AG10803 (cell line): ENCODE measurements at regions not wholly inside any gene's neighbourhood (a gene's known extent, or its start where the extent isn't known, plus 50 kb on each side); places are given as distances from the start of the nearest gene placed in this dataset.

ENCODE experiments used
- DNase-seq: peaks from one replicate; pipeline ENCODE4 v3.0.0; 2010; ENCODE audit warnings: low read depth
- H3K4me3 ChIP-seq: 2 replicates; pipeline ENCODE4 v1.5.1; 2011; ENCODE audit warnings: mild to moderate bottlenecking, low read length, control low read depth
- CTCF ChIP-seq: conservative IDR thresholded peaks from 2 replicates; pipeline ENCODE4 v1.5.1; 2011; ENCODE audit warnings: mild to moderate bottlenecking, low read length, control low read depth, inconsistent platforms

GRCh38 chr2:222806526-222807137 lies 54.2 kb upstream of the ACSL3 start:
- no peak overlapping the region for H3K4me3 ChIP-seq
- DNase-seq = no peak
- no peak for TF ChIP-seq CTCF

GRCh38 chr2:222807431-222807830 lies 53.4 kb upstream of the ACSL3 start:
- DNase-seq = no peak
- no peak overlapping the region for H3K4me3 ChIP-seq
- TF ChIP-seq CTCF = no peak

- TF ChIP-seq CTCF = no peak
Measured at GRCh38 chr2:222809582-222809981, 51.3 kb upstream of the ACSL3 start.

GRCh38 chr2:222810044-222810443 lies 50.8 kb upstream of the ACSL3 start:
- TF ChIP-seq CTCF = no peak
- no peak for DNase-seq
- no peak overlapping the region for H3K4me3 ChIP-seq

More at GRCh38 chr2:222809582-222809981, 51.3 kb upstream of the ACSL3 start:
- H3K4me3 ChIP-seq = no peak overlapping the region
- no peak for DNase-seq
